HG02571 (cell line): ENCODE measurements at regions not wholly inside any gene's neighbourhood (a gene's known extent, or its start where the extent isn't known, plus 50 kb on each side); places are given as distances from the start of the nearest gene placed in this dataset.

Source experiments
- ATAC-seq: cut with Tn5 transposase; IDR thresholded peaks from one replicate; pipeline ENCODE4 v1.9.1; 2021; ENCODE audit warnings: mild to moderate bottlenecking, moderate library complexity; ENCODE audit not compliant: unreplicated experiment

DNA sequence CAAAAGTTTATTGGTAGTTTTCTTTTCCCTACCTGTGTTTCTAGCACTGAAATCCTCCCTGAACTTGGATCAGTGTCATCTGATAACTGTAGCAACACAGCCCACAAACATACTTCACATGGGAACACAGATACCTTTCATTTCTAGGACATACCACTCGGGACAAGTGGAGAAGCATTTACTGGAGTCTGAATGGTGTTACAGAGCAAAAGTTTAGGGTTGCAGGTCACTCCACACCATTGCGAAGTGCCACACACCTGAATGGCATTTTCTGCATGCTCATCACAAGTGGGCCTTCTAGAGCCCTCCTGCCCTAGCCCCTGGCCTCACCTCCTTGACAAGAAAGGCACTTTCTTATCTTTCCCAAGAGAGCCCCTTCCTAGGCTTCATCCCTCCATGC is 184.8 kb upstream of the PKDCC start:
- no peak for ATAC-seq

DNA sequence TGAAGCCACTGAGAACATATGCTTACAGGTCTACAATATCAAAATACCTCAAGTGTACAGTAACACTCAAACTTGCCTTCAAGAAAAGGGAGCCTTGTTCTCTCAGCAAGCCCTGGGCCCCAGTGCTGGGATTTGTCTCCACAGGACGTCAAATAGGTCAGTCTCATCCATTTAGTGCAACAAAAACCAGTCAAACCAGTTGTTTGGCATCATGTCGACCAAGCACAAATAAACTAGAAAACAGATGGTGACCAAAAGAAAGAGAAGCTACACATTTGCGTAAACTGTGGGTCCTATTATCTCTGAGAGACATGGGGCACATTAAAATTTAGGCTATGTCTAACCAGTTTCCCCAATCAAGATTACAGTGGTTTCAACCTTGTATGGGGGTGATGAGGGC is 182.6 kb upstream of the PKDCC start:
- no peak for ATAC-seq

DNA sequence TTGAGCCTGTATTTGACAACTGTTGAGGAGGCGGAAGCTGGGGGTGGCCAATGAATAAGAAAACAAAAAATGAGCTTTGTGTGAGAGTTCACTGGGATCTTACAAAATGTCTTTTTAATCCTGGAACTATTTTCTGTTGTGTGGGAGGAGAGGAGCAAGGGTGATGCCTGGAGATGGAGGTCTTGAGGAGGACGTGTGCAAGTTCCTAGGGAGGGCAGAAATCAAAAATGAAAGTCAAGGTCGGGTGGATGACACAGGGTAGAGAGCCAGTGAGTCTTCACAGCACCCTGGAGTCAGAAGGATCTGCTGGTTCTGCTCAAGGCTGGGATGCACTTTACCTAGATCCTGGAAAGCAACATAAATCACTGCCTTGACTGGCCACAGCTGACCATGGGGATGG is 180.3 kb upstream of the PKDCC start:
- ATAC-seq = no peak

DNA sequence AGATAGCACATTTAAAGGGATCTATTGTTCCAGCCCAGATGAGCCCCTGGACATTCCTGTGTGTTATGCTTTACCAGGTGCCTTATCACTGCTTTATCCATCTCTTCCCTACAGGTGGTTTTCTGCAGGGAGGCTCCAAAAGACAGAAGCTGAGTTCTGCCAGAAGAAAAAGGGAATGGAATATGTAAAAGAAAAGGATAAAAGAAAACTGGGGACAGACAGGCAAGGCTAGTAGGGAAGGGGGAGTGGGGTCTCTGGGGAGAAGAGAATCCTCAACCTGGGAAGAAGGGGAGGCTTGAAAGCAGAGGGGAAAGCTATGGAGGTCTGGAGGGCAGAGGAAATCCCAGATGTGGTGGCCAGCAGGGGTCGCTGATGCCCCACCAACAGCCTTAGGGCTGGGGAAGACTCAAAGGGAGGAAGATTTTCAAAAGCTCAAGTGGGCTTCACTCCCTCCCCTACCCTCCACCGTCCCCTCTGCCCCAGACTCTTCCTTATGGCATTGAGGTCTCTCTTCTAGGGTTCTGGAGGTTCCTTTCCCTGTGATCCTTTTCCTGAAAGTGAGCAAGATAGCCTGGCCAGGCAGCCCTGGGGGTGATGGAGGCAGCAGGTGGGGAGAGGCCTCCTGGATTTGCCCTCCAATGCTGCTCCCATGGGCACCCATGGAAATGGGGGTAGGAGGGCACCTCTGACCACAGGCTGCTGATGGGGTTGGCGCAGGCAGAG is 178.1 kb upstream of the PKDCC start:
- ATAC-seq = peak; percentile 59

DNA sequence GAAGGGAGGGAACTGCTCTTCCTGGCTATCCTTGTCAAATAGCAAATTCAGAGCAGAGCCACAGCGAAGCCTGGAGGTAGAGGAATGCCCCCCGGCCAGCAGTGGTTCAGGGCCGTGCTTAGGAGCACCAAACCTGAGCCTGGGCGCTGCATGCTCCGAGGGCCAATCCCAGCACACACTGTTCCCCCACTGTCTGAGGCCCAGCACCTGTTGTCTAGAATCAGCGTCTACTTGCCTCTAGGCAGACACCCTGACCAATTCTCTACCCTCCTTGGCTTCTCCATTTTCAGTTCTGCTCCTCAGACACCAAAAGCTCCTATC is 177.6 kb upstream of the PKDCC start:
- ATAC-seq = no peak

DNA sequence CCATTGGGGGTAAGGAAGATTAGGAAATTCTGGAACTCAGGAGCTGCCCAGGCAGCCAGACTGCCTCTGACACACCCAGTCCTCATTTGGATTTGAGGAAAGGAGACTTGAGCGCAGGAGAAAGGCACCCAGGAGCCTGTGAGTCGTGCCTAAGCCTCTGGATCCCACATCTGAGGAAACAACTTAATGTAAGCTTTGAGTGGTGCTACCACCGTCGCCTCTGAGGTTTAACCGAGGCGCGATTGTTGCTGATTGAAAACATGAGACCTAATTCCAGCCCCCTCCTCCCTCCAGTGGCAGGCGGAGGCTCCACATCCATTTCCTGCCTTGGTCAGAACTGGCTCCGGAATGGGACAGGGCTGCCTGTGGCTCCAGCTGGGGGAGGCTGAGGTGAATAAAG is 176.7 kb upstream of the PKDCC start:
- no peak for ATAC-seq

DNA sequence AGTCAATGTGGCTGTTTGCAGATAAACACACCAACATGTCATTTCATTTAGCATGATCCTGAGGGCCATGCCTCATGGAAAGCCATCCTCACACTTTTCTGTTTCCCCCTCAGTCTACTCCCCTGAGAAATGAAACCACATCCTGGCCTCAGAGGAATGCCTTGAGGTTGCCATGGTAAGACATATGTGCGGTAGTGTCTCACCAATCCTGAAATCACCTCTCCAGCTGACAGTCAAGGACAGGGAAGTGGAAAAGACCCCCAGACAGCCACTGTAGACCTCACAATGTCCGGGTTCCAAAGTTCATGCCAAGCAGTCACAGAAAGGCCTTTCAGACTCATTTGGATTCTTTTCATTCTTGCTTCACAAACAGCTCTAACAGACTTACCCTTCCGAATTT is 175.2 kb upstream of the PKDCC start:
- no peak for ATAC-seq

DNA sequence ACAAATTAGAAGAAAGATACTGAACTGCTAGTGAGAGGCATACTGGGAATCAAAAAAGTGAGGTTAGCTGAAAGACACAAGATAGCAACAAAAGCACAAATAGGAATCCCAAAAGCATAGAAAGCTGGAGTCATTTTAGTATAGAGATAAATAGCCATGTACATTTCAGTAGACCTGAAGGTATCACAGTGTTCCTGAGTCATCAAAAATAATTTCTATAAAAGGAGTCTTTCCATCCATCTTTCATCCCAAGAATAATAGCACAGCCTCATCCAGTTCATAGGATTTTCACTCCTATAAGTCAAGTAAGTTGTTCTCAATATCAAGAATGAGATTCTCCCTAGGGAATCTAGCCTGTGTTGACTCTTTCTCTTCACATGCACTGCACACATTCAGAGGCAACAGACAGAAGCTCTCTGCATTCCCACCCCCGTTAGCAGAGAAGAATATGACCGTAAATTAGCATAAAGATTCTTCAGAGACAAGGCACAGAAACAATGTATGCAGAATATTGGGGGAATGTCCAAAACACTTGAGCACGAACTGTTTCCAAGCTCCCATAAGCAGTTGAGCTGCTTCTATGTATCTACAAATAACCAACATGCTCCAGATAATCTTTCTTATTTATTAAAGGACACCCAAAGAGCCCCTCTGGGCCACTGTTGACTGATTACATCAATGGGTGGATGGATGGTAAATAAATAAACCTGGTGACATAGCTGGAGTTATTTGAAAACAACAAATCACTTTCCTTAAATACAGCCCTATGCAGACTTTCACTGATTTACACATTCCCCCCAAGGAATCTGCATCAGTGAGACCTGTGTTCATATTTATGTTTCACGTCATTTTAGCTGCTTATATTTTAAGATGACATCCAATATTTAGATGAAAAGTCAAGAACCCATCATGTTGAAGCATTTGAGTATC is 174.5 kb upstream of the PKDCC start:
- no peak for ATAC-seq

DNA sequence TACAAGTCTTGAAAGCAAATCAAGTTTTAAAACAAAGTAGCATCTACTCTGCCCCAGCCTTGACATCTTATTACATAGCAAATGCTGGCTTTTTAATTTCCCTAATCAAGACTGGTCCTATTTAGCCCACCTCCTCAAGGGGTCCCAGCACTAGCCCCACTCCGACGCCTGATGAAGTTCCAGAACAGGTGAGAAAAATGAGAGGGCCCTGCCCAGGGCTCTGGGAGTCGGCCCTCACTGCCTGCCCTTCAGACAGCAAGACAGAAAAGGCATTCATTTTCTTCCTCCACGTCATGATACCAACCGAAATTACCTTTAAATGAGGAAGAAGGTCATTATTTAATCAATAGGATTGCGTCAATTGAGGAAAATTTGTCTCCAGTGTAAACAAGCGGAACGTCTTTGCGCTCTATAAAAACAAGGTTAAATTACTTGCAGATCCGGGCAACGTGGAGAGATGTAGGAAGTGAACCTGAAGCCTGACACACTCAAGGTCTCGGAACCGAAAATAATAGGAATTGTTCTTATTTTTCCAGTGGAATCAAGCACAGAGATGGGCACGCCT is 170.6 kb upstream of the PKDCC start:
- ATAC-seq = no peak

DNA sequence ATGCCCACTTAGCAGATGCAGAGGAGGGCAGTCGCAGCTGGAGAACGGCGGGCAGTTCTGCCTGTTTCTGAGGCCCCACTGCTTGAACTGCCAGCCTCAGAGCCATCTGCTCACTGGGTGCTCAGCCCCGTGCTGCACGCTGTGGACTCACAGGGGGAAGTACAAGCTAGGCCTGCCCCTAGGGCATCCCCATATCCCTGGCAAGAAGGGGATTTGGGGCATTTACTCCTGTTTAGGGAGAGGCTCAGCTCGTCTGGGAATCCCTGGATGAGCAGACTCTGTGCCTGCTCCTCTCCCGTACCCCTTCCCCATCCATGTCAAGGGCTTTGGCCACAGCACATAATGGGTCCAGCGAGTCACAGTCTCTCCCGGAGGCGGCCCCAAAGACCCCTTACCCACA is 169.8 kb upstream of the PKDCC start:
- no peak for ATAC-seq

DNA sequence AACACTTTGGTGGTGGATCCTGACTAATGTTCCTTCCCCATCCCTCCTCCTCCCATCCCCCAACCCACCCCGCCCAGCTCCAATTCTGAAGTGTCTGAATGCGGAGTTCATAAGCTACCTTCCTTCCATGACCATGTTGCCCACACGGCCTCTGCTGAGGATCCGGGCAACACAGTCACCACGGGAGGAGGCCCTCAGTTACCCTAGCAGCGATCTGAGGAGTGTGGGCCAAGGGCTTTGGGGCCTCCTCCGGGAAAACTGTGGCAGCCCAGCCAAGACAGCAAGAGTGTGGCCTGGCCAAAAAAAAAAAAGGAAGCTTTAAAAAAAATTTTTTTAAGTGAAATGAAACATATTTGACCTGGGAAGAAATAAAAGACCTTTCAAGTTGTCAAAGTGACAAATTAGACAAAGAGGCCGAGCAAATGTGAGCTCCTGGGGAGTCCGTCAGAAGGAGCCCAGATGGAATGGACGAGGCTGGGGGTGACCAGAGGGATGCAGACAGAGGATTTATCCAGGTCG is 169.0 kb upstream of the PKDCC start:
- no peak for ATAC-seq

DNA sequence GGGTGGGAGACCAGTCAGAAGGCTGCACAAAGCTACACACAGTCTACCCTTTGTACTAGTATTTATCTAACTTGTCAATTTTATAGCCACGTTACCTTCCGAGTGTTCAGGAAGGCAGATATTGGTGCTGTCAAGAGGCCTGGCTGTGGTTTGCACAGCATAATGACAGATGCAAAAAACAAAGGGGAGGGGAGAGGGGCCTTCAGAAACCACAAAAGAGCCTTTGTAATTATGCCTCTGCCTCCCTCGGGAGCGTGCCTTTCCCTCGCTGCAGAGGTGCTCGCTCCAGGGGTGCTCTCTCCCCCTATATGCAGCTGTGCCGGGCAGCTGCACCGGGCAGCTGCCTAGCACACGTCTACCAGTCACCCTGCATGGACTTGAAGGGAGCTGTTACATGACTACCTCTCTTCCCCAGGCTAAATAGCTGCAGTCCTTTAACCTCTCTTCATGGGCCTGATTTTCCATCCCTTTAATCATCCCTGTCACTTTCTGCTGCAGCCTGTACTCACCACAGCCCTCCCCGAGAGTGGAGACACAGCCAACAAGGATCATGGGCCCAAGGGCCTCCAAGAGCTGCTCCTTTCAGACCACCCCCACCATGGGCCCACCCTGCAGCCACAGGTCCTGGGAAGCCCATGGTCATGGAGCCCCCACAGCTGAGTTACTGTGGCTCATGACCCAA is 168.4 kb upstream of the PKDCC start:
- ATAC-seq = no peak

DNA sequence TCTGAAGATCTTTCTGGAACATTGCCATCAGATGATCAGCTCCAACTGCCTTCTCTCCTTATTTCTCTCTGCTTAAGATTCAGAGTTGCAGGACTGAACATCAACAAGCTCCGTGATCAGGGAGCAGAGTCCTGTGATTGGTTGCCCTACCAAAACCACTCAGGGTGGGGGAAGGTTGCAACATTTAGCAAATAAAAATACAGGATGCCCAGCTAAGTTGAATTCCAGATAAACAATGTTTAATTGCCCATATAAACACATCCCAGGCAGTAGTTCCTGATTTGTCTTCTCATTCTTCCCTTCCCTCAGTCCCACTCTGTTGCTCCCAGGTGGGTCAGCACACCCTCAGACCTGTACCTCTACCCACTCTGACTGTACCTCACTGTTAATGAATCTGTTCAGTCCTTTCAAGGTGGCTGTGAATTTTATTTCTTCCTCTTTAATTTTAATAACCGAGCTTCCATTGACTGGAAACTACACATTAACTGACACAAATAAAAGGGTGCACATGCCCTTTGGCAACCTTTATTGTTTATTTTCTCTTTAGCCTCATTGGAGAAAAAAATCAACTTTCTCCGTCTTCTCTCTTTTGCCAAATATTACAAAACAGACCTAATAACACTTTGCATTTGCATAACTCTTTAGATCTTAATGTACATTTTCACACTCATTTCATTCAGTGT is 167.1 kb upstream of the PKDCC start:
- ATAC-seq = no peak

DNA sequence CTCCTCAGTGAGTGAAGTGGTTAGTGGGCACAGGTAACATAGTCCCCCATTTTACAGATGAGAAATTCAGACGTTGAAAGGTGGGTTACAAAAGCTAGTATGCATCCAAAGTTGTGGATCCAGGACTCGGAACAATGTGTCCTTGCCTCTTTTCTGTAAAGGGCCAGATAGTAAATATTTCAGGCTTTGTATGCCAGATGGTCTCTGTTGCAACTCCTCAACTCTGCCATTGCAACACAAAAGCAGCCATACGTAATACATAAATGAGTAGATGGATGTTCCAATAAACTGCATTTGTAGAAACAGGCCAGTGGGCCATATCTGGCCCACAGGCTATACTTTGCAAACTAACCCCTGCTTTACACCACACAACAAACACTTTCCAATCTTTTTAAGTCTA is 166.6 kb upstream of the PKDCC start:
- ATAC-seq = no peak

DNA sequence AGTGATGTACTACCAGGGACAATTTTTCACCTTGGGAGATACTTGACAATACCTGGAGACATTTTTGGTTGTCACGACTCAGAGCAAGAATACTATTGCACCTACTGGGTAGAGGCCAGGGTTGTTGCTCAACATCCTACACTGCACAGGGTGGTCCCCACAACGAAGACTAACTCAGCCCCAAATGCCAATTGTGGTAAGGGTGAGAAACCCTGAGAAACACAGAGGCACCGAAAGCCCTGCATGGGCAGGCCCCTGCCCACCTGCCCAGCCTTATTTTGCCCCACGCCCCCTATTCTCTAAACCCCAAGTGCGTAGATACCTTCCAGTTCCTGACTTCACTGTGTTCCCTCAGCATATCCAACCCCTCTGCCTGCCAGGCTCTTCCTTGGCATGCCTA is 163.1 kb upstream of the PKDCC start:
- no peak for ATAC-seq

DNA sequence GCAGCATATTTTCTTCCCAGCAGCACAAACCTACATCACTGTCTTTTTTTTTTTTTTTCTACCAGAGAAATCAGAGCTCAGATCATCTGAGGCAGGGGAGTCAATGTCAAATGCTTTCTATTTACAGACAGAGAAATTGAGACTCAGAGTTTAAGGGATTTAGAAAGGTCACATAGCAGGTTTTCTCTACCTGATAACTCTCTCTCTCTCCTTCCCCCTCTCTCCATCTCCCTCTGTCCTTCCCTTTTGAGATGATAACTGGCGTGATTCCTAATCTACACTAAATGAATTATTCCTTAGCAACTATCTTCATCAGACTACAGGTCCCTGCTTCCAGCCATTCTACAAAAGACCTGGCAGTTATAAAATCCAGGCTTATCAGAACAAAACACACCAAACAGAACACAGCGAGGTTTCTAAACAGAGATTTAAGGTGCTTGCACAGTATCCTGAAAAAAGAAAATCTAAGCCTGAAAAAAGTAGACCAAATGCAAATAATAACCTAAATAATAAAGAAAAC is 161.6 kb upstream of the PKDCC start:
- no peak for ATAC-seq

DNA sequence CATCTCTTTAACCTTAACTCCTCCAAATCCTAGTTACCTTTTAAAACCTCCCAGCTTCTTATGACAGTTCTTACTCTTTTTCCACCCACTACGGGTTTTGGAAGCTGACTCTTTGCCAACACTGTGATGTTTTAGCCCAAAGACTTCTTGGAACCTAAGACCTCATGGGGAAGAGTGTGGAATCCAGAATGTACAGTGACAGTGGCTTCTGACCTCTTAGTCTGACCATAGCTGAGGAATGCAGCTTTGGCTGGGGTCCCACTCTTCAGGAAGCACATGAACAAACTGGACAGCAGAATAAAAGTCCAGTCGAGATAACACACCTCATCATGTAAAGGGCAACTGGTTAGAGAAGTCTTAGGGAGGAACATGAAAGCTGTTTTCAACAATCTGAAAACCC is 161.1 kb upstream of the PKDCC start:
- no peak for ATAC-seq

DNA sequence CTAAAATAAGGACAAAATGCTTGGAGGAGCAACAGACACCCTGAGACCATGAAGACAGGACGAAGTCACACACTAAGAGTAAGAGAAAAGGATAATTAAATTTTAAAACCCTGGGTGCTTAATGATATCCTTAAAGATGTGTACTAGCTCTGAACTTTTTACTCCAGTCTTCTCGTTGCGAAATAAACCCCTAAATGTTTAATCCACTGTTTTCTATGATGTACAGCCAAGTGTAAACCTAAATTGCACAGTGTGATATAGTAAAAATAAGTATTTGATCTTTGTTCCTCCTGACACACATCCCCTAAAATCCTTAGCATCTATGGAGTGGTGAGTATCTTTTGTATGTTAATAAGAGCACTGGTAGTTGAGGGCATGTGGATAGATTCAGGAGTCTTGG is 157.5 kb upstream of the PKDCC start:
- no peak for ATAC-seq

DNA sequence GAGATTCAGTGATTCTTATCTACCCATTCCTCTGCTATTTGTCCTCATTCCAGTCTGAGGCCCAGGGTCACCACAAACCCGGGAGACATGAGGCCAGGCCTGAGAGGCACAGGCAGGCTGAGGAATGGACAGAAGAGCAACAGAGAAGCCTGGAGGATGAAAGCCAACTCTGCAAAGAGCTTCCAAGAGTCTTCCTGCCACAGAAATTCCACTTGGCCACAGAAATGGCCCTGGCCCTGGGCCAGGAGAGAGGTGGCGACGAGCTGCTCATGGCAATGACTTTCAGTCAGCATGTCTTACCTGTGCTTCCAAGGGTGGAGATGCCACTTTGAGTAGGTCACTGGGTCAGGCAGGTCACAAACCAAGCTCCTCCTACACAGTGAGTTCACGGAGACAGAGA is 155.3 kb upstream of the PKDCC start:
- ATAC-seq = no peak

DNA sequence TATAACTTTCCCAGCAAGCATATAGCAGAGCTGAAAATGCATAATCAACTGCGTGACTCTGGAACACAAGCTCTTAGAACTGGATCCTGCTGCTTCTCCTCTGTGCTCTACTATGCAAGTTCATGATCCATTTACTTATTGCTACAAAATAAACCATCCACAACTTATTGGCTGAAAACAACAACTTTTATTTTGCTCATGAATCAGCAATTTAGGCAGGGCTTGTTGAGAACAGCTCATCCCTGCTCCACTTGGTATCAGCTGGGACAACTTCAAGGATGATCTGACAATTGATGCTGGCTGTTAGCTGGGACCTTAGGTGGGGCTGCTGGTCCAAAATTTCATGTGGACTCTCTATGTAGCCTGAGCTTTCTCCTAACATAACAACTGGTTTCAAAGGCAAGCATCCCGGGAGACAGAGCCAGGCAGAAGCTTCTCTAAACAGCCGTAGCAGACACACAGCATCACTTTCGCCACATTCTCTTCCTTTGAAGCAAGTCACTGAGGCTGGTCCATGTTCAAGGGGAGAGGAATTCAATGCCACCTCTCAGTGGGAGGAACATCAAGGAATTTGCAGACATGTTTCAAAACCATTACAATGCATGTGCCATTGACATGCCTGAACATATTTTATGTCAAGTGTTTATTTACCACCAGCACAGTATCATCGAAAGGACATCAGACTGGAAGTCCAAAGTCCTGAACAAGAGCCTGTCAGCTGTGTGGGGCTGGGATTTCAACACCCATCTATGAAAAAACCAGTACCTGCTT is 153.1 kb upstream of the PKDCC start:
- no peak for ATAC-seq
